ENCODE measurements at regions not wholly inside any gene's neighbourhood (a gene's known extent, or its start where the extent isn't known, plus 50 kb on each side); places are given as distances from the start of the nearest gene placed in this dataset.

GRCh38 chr3:106830334-106830733 lies 546.9 kb upstream of the CCDC54 start:
- TF ChIP-seq EP300 (IDR thresholded peaks at IDR 0.05) (no peak), POLR2A (IDR thresholded peaks at IDR 0.05) (no peak), CTCF (IDR thresholded peaks at IDR 0.05) (no peak)
